ENCODE measurements at regions not wholly inside any gene's neighbourhood (a gene's known extent, or its start where the extent isn't known, plus 50 kb on each side); places are given as distances from the start of the nearest gene placed in this dataset.
"Not testable (repeated sequence)": the region's sequence is repeated elsewhere in the genome, so short reads cannot be mapped to it uniquely, and the experiment has no call there.

- Histone ChIP-seq H2AFZ (ENCODE audit: low read length) (no peak overlapping the region), H3K27ac (ENCODE audit: insufficient read depth, low read length) (no peak overlapping the region), H3K79me2 (ENCODE audit: control insufficient read depth, insufficient read depth, low read length) (no peaks in the 10 kb centered on the region), H3K4me2 (ENCODE audit: extremely low read depth, insufficient read depth, low read length) (no peak overlapping the region), H3K9ac (ENCODE audit: insufficient read depth, low read length) (no peak overlapping the region), H3K4me3 (replicated peaks in 1 of 4; ENCODE audit: control extremely low read depth in 1 of 4, insufficient read depth in 1 of 4, low read depth in 3 of 4, low read length in 4 of 4) (no peak overlapping the region), H3K27me3 (ENCODE audit: control insufficient read depth, insufficient read depth, low read length) (no peaks in the 10 kb centered on the region), H3K4me1 (ENCODE audit: control insufficient read depth, extremely low read depth, insufficient read depth, low read length) (no peaks in the 10 kb centered on the region), H3K9me3 (ENCODE audit: control insufficient read depth, insufficient read depth, low read depth, low read length) (no peaks in the 10 kb centered on the region), H4K20me1 (ENCODE audit: control insufficient read depth, extremely low read depth, insufficient read depth, low read length) (no peaks in the 10 kb centered on the region), H3K36me3 (ENCODE audit: control insufficient read depth, insufficient read depth, low read length) (no peaks in the 10 kb centered on the region)
- DNase-seq (ENCODE audit: low read depth in 2 of 2): no peak
- TF ChIP-seq CTCF (conservative IDR thresholded peaks at IDR 0.05 in 1 of 2, IDR thresholded peaks at IDR 0.05 in 1 of 2; ENCODE audit: low read depth in 1 of 2, low read length in 2 of 2) (no peak), EZH2 (IDR thresholded peaks at IDR 0.05; ENCODE audit: low read length, missing control alignments) (no peak)
Observed at GRCh38 chr3:163708428-163708827, 1369.9 kb downstream of the SI start.

GRCh38 chr3:163707659-163708058 is 1370.6 kb downstream of the SI start:
- no peak for DNase-seq (ENCODE audit: low read depth in 2 of 2)
- Histone ChIP-seq H3K27me3 (ENCODE audit: control insufficient read depth, insufficient read depth, low read length) (no peaks in the 10 kb centered on the region), H3K79me2 (ENCODE audit: control insufficient read depth, insufficient read depth, low read length) (no peaks in the 10 kb centered on the region), H3K4me2 (ENCODE audit: extremely low read depth, insufficient read depth, low read length) (no peak overlapping the region), H3K4me1 (ENCODE audit: control insufficient read depth, extremely low read depth, insufficient read depth, low read length) (no peaks in the 10 kb centered on the region), H3K9me3 (ENCODE audit: control insufficient read depth, insufficient read depth, low read depth, low read length) (no peaks in the 10 kb centered on the region), H3K9ac (ENCODE audit: insufficient read depth, low read length) (no peak overlapping the region), H3K27ac (ENCODE audit: insufficient read depth, low read length) (no peak overlapping the region), H3K4me3 (replicated peaks in 1 of 4; ENCODE audit: control extremely low read depth in 1 of 4, insufficient read depth in 1 of 4, low read depth in 3 of 4, low read length in 4 of 4) (no peak overlapping the region), H3K36me3 (ENCODE audit: control insufficient read depth, insufficient read depth, low read length) (no peaks in the 10 kb centered on the region), H4K20me1 (ENCODE audit: control insufficient read depth, extremely low read depth, insufficient read depth, low read length) (no peaks in the 10 kb centered on the region), H2AFZ (ENCODE audit: low read length) (no peak overlapping the region)
- TF ChIP-seq EZH2 (IDR thresholded peaks at IDR 0.05; ENCODE audit: low read length, missing control alignments): no peak
- TF ChIP-seq CTCF (conservative IDR thresholded peaks at IDR 0.05 in 1 of 2, IDR thresholded peaks at IDR 0.05 in 1 of 2; ENCODE audit: low read depth in 1 of 2, low read length in 2 of 2): no peak

- not testable (repeated sequence) for H3K9me3 ChIP-seq (ENCODE audit: control insufficient read depth, insufficient read depth, low read depth, low read length); H3K9ac ChIP-seq (ENCODE audit: insufficient read depth, low read length); H3K27me3 ChIP-seq (ENCODE audit: control insufficient read depth, insufficient read depth, low read length); H3K4me3 ChIP-seq (replicated peaks in 1 of 4; ENCODE audit: control extremely low read depth in 1 of 4, insufficient read depth in 1 of 4, low read depth in 3 of 4, low read length in 4 of 4); H3K36me3 ChIP-seq (ENCODE audit: control insufficient read depth, insufficient read depth, low read length); H4K20me1 ChIP-seq (ENCODE audit: control insufficient read depth, extremely low read depth, insufficient read depth, low read length); H3K4me2 ChIP-seq (ENCODE audit: extremely low read depth, insufficient read depth, low read length); H2AFZ ChIP-seq (ENCODE audit: low read length); DNase-seq (ENCODE audit: low read depth in 2 of 2); H3K79me2 ChIP-seq (ENCODE audit: control insufficient read depth, insufficient read depth, low read length); H3K27ac ChIP-seq (ENCODE audit: insufficient read depth, low read length); H3K4me1 ChIP-seq (ENCODE audit: control insufficient read depth, extremely low read depth, insufficient read depth, low read length)
Observed at GRCh38 chr3:163698221-163698620, 1380.1 kb downstream of the SI start.

GRCh38 chr3:163692494-163692893 is 1385.8 kb downstream of the SI start:
- Histone ChIP-seq H3K27ac (ENCODE audit: insufficient read depth, low read length) (no peak overlapping the region), H3K79me2 (ENCODE audit: control insufficient read depth, insufficient read depth, low read length) (no peaks in the 10 kb centered on the region), H3K4me2 (ENCODE audit: extremely low read depth, insufficient read depth, low read length) (no peak overlapping the region), H2AFZ (ENCODE audit: low read length) (no peak overlapping the region), H3K9ac (ENCODE audit: insufficient read depth, low read length) (no peak overlapping the region), H3K4me1 (ENCODE audit: control insufficient read depth, extremely low read depth, insufficient read depth, low read length) (no peaks in the 10 kb centered on the region), H3K36me3 (ENCODE audit: control insufficient read depth, insufficient read depth, low read length) (no peaks in the 10 kb centered on the region), H3K27me3 (ENCODE audit: control insufficient read depth, insufficient read depth, low read length) (no peaks in the 10 kb centered on the region), H3K4me3 (replicated peaks in 1 of 4; ENCODE audit: control extremely low read depth in 1 of 4, insufficient read depth in 1 of 4, low read depth in 3 of 4, low read length in 4 of 4) (no peak overlapping the region), H4K20me1 (ENCODE audit: control insufficient read depth, extremely low read depth, insufficient read depth, low read length) (no peaks in the 10 kb centered on the region), H3K9me3 (ENCODE audit: control insufficient read depth, insufficient read depth, low read depth, low read length) (no peaks in the 10 kb centered on the region)
- no peak for DNase-seq (ENCODE audit: low read depth in 2 of 2)
- TF ChIP-seq EZH2 (IDR thresholded peaks at IDR 0.05; ENCODE audit: low read length, missing control alignments) (no peak), CTCF (conservative IDR thresholded peaks at IDR 0.05 in 1 of 2, IDR thresholded peaks at IDR 0.05 in 1 of 2; ENCODE audit: low read depth in 1 of 2, low read length in 2 of 2) (no peak)
